H1 (cell line): ENCODE measurements at regions not wholly inside any gene's neighbourhood (a gene's known extent, or its start where the extent isn't known, plus 50 kb on each side); places are given as distances from the start of the nearest gene placed in this dataset.

ENCODE experiments used
- E2F6 ChIP-seq: IDR thresholded peaks from 2 replicates; pipeline ENCODE4 v1.6.1; 2012; ENCODE audit warnings: inconsistent platforms

GRCh38 chr14:40354754-40355153, 922.5 kb upstream of the FBXO33 start (continued):
- TF ChIP-seq E2F6 = no peak
